ENCODE measurements at regions not wholly inside any gene's neighbourhood (a gene's known extent, or its start where the extent isn't known, plus 50 kb on each side); places are given as distances from the start of the nearest gene placed in this dataset.

GRCh38 chr12:92553389-92553788 lies 149.4 kb upstream of the PLEKHG7 start:
- no peak for DNase-seq (ENCODE audit: low spot score)

- DNase-seq (ENCODE audit: low spot score) = no peak
Observed at GRCh38 chr12:92552412-92553108, 150.2 kb upstream of the PLEKHG7 start.

- DNase-seq (ENCODE audit: low spot score) = no peak
Observed at GRCh38 chr12:92551853-92552397, 150.9 kb upstream of the PLEKHG7 start.

GRCh38 chr12:92551210-92551609 lies 151.6 kb upstream of the PLEKHG7 start:
- DNase-seq (ENCODE audit: low spot score) = no peak

- no peak for DNase-seq (ENCODE audit: low spot score)
Observed at GRCh38 chr12:92550661-92551060, 152.1 kb upstream of the PLEKHG7 start.

GRCh38 chr12:92550254-92550653 lies 152.5 kb upstream of the PLEKHG7 start:
- no peak for DNase-seq (ENCODE audit: low spot score)

- DNase-seq (ENCODE audit: low spot score) = no peak
Observed at GRCh38 chr12:92549516-92549915, 153.3 kb upstream of the PLEKHG7 start.

GRCh38 chr12:92547906-92548305 lies 154.9 kb upstream of the PLEKHG7 start:
- DNase-seq (ENCODE audit: low spot score) = no peak

- DNase-seq (ENCODE audit: low spot score) = no peak
Observed at GRCh38 chr12:92547420-92547819, 155.4 kb upstream of the PLEKHG7 start.

- no peak for DNase-seq (ENCODE audit: low spot score)
Observed at GRCh38 chr12:92546635-92547348, 156.0 kb upstream of the PLEKHG7 start.

- no peak for DNase-seq (ENCODE audit: low spot score)
Observed at GRCh38 chr12:92546259-92546634, 156.5 kb upstream of the PLEKHG7 start.

GRCh38 chr12:92544322-92544721 lies 158.5 kb upstream of the PLEKHG7 start:
- DNase-seq (ENCODE audit: low spot score) = no peak

- no peak for DNase-seq (ENCODE audit: low spot score)
Observed at GRCh38 chr12:92543840-92544239, 158.9 kb upstream of the PLEKHG7 start.

GRCh38 chr12:92543359-92543758 lies 159.4 kb upstream of the PLEKHG7 start:
- no peak for DNase-seq (ENCODE audit: low spot score)

GRCh38 chr12:92541731-92542130 lies 161.1 kb upstream of the PLEKHG7 start:
- no peak for DNase-seq (ENCODE audit: low spot score)

- DNase-seq (ENCODE audit: low spot score) = no peak
Observed at GRCh38 chr12:92540782-92541423, 161.9 kb upstream of the PLEKHG7 start.

GRCh38 chr12:92539976-92540781 lies 162.6 kb upstream of the PLEKHG7 start:
- DNase-seq (ENCODE audit: low spot score) = no peak

- DNase-seq (ENCODE audit: low spot score) = no peak
Observed at GRCh38 chr12:92539110-92539749, 163.6 kb upstream of the PLEKHG7 start.

- no peak for DNase-seq (ENCODE audit: low spot score)
Observed at GRCh38 chr12:92537290-92537960, 165.4 kb upstream of the PLEKHG7 start.

- DNase-seq (ENCODE audit: low spot score) = no peak
Observed at GRCh38 chr12:92535961-92536360, 166.8 kb upstream of the PLEKHG7 start.

GRCh38 chr12:92533280-92533890 lies 169.4 kb upstream of the PLEKHG7 start:
- no peak for DNase-seq (ENCODE audit: low spot score)

All from hematopoietic multipotent progenitor cell treated with erythropoietin and hydrocortisone succinate and interleukin-3 and kit ligand, for 15 days (in vitro differentiated cells).